HG03460 (cell line): ENCODE measurements at regions not wholly inside any gene's neighbourhood (a gene's known extent, or its start where the extent isn't known, plus 50 kb on each side); places are given as distances from the start of the nearest gene placed in this dataset.
"Not testable (repeated sequence)": the region's sequence is repeated elsewhere in the genome, so short reads cannot be mapped to it uniquely, and the experiment has no call there.

Experiments used
- ATAC-seq: cut with Tn5 transposase; IDR thresholded peaks from one replicate; pipeline ENCODE4 v1.9.1; 2021; ENCODE audit not compliant: unreplicated experiment

DNA sequence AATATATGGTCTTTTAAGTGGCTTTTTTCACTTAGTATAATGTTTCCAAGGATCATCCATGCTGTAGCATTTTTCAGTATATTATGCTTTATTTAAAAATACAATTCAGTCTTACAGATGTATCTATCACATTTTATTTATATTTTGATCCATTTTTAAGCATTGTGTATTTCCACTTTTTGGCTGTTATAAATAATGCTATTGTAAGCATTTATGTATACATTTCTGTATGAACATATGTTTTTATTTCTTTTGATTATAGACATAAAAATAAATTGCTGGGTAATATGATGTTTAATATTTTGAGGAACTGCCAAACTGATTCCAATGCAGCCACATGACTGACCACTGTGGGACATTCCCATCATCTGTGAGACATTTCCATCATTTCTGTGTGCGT is 1662.0 kb downstream of the REEP3 start:
- no peak for ATAC-seq

DNA sequence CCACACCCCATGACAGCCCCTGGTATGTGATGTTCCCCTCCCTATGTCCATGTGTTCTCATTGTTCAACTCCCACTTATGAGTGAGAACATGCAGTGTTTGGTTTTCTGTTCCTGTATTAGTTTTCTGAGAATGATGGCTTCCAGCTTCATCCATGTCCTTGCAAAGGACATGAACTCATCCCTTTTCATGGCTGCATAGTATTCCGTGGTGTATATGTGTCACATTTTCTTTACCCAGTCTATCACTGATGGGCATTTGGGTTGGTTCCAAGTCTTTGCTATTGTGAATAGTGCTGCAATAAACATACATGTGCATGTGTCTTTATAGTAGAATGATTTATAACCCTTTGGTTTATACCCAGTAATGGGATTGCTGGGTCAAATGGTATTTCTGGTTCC is 1665.5 kb downstream of the REEP3 start:
- not testable (repeated sequence) for ATAC-seq

DNA sequence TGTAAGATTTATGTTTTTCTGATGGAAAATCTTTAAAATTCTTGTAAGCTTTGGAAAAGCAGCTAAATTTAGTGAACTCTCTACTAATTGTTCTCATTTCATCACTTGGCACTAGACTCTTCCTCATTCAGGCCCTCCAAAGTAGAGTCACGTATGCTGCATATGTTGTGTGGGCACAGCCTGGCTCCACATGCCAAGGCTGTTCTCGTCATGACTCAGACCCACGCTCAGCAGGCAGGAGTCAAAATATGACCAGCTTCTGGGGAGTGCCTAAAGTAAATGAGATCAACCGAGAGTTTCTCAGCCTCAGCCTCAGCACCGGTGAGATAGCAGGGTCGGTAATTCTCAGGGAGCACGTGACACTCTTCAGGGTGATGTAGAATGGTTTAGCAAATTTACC is 1672.9 kb downstream of the REEP3 start:
- no peak for ATAC-seq

DNA sequence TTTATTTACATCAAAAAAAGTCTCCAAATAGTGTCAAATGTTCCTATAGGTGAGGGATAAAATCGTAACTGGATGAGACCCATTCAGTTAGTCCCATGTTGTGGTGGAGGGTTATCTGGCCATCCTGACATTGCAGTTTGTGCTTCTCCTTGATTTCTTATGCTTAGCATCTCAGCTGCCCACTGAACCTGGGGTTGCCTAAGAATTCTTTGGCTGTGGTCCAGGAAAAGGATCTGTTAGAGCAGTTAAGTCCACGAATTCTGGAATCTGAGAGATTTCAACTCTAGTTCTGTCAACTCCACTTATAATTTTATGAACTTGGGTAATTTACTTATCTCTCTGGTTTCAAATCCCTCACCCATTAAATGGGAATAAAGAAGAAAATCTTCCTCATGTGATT is 1673.4 kb downstream of the REEP3 start:
- no peak for ATAC-seq

DNA sequence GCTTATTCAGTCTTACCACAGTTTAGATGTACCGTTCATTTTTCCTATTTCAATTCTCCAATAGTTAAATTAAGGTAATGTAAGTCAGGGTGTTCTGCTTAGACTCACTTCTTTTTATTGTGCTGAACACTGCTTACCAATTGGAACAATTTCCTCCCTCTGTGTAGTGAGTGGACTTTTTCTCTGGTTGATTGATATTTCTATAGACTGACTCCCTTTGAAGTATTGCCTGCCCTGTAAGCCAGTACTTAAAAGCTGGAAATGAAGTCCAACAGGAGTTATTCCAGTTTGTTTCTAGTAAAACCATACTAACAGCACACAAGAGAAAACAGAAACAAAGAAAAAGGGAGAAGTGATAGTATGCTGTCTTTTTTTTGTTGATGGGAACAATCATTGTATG is 1674.9 kb downstream of the REEP3 start:
- no peak for ATAC-seq

DNA sequence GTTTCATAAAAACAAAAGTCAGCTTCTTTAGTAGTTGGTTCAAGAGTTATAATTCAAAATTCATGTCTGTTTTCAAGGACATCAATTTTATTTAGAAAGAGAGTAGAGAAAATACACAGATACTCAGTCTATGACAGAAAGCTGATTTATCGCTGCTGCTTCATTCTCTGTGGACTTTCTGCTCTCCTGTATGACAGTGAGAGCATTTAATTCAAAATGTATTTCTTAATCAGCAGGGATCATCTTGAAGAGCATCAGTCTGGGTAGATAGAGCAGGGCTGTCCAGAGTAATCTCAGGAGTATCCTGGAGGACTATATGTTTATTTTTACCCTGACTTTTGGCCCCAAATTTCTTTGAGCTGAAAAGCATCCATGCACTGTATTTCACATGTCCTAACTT is 1676.7 kb downstream of the REEP3 start:
- ATAC-seq = no peak

DNA sequence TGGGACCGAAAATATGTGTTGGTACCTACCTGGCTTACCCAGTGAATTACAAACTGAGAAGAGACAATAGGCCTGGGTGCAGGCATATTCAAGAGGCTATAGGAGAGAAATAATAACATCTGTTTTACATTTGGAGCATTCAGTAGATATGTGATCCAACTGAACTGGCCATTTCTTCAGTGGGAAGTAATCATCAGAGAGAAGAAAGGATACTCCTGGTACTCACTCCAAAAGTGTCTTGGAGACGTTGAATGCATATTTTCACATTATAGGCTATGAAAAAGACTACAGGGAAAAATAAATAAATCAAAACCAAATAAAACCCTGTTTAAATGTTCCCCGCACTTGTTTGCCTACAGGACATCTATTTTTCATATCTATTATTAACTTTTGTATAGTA is 1680.3 kb downstream of the REEP3 start:
- ATAC-seq = no peak

DNA sequence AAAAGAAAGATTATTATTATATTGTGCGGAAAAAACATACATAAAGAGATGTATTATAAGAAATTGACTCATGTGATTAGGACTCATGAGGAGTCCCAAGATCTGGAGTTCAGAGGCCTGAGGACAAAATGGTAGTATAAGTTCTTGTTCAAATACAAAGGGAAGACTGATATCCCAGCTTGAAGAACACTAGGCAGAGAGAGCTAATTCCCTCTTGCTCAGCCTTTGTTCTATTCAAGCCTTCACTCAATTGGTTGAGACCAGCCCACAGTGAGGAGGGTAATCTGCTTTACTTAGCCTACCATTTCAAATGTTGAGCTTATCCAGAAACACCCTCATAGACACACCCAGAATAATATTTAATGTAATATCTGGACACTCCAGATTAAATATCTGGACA is 1683.8 kb downstream of the REEP3 start:
- no peak for ATAC-seq

DNA sequence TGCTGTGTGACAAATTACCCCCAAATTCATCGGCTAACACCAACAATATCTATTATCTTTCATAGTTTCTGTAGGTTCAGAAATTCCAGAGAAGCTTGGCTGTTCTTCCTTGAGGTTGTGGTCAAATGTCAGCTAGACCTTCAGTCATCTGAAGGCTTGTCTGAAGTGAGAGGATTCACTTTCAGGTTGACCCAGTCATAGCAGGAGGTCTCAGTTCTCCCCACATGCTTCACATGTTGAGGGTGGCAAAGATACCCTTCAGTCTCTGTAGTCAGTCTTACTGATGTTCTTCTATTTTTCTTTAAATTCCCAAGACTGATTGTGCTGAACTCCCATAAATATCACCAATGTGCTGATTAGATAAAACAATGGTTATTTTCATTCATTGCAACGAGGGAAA is 1692.0 kb downstream of the REEP3 start:
- ATAC-seq = no peak

DNA sequence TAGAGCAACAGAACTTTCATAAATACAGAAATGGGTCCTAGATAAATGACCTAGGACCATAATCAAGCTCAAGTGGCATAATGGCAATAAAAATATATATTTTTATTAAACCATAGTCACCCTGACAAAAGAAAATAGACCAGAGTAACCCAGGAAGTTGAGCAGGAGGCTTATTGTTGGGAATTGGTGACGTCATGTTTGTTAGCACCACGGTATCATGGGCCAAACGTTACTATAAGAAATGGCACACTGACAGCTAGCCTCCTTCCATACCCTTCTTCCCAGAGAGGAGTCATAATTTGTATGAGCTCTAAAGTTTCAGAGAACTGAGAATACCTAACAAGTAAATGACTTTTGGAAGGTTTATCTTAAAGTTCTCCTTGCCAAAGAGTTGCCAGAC is 1698.2 kb downstream of the REEP3 start:
- ATAC-seq = no peak

DNA sequence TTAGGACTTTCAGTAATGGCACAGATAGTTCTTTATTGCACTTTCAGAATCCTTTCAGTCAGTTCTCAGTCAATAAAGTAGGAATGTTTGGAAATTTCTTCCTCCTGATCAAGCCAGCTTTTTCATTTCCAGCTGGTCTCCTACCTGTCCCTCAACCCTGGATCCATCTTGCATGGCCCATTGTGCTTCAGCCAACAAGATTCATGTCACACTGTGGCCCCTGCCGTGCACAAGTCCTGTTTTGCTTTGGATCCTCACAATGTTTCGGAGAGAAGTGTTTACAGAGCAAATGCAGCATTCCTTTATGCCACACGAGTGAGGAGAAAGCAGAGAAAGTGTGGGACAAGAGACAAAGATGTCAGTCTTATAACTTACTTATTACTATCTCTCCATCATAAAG is 1694.7 kb upstream of the LRRTM3 start:
- no peak for ATAC-seq

DNA sequence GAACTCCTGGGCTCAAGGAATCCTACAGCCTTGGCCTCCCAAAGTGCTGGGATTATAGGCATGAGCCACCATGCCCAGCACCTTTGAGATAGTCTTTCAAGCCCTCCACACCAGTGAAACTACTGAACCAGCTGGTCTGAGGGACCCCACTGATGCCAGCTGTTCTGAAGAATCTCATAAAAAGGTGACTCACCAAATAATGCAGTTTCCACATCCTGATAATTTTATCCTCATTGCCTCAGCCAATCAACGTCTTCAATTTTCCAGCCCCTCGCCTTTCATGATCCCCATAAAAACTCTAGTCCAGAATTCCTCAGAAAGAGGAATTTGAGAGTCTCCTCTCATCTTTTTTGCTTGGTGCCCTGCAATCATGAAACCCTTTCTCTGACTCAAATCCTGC is 1691.6 kb upstream of the LRRTM3 start:
- ATAC-seq = no peak

DNA sequence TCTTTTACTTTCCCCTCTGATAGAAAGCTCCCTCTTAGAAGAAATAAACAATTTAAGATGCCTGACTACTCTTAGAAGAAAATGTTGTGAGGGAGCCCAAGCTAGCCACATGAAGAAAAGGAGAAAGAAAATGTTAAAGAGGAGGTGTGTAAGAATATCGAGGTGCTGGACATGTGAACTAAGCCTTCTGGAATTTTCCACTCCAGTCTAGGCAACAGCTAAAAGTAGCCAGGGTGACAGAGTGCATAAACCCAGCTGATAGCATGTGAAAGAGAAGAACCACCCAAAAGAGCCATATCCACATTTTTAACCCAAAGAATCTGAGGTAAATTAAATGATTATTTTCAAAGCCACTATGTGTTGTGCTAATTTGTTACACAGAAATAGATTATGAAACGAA is 1690.6 kb upstream of the LRRTM3 start:
- ATAC-seq = no peak

DNA sequence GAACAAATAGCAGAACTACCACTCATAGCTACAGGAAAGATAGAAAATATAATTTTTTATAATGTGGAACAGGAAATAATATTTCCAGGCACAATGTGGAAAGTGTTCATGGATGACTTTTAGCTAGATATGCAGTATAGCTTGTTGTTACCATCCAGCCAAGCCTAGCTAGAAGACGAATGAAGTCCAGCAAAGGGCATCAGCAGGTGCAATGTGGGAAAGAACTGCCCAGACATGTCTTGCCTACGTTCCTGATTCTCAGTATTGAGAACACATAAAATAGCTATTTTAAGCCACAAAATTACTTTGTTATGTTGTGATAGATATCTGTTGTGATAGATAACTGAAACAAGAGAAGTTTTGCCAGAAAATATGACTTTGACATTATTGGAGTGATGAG is 1690.0 kb upstream of the LRRTM3 start:
- no peak for ATAC-seq

DNA sequence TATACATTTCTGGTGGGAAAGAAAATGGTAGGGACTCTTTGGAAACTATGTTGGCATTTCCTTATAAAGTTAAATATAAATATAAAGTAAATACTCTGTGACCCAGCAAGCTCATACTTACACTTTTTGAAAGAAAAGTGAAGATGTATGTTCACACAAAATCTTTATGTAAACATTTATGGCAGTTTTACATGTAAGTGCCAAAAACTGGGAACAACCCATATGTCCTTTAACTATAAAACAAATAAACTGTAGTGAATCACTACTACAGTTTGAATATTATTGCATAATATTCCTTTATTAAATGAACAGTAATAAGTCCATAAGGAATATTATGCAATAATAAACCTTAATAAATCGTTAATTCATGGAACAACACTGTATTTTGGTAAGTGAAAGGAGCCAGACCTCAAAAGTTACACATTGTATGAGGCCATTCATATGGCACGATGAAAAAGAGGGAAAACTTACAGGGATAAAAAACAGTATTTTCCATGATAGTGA is 1660.3 kb upstream of the LRRTM3 start:
- no peak for ATAC-seq

DNA sequence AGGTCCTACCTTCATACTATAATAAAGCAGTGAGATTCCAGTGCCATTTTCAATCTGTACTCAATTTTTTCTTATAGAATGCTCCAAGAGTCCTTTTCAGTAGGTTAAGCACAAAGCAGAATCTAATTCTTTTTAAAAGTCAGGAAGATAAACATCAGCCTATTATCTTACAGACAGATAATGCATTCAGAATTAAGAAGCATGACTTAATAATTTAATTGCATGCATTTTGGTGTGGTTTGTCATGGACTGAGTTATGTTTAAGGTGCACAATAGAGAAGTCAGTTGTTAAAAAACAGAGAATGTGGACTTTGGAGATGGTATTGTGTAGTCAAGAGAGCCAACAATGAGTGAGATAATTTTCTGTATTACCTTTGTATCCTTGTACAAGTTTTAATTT is 1656.3 kb upstream of the LRRTM3 start:
- not testable (repeated sequence) for ATAC-seq

DNA sequence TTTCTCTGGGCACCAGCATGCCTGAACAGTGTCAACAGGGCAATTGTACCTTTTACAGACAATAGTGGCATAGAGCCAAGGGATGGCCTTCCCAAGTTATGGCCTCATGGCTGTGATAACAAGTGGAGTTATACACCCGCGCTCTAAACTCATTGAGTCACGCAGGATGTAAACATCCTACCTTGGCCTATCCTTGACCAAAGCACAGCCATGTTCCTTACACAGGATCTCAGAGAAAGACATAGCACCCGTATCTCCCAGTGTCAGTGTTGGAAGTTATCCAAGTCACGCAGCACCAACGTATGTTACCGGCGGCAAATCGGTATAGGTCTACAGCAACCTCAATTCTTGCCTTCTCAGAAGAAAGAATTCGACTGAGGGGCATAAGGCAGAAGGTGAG is 1654.9 kb upstream of the LRRTM3 start:
- ATAC-seq = no peak

DNA sequence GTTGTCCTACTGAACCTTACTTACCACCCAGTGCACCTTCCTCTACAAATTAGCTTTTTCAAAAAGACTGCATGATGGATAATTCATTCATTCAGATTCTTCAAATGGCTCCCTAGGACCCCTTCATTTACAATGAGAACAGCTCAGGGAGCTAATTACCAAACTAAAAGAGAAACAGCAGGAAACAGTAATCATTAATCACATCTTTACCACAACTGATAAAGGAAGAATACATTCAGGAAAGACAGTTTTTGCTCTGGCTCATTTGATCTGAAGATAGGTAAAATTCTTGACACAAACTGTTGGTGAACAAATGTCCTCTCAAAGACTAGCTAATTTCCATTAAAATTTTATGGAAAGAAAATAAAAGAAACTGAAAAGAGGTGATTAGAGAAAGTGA is 1652.7 kb upstream of the LRRTM3 start:
- no peak for ATAC-seq

DNA sequence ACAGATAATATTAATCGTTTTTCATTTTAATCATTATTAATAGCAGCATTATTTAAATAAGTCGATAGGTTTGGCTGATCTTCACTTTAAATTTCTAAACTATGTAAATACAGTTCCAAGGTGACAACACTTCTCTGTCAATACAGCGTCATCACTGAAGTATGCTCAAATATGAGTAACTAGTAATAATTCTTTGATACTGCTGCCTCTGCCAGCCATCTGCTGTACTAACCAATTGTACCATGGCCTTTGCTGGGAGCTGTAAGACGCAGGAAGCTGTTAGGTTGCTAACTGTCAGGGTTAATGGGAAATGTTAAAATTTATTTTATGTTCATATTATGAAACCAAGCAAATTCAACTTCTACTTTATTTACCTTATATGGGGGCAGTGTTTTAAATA is 1650.5 kb upstream of the LRRTM3 start:
- ATAC-seq = no peak

DNA sequence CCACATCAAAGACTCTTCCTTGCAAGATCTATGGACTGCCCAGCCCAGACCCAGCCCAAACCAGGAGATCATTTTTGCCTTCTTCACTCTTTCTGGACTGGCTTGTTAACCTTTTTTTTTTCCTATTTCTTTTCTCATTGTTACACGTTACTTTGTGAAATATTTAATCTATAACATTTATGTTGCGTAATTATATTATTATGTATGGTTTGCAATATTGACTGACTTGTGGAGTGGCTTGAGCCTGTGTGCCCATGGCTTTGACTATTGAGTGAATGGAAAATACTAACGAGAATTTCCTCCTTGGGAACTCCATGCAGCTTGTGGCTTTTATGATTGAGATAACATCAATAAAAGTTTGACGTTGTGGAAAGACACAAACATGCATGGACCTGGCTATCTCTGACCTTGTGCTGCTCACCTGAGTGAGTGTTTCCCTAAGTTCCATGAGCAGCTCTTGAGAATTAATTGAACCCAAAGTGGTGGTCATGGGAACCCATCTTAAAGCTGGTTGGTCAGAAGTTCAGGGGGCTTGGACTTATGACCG is 1641.3 kb upstream of the LRRTM3 start:
- ATAC-seq = no peak

DNA sequence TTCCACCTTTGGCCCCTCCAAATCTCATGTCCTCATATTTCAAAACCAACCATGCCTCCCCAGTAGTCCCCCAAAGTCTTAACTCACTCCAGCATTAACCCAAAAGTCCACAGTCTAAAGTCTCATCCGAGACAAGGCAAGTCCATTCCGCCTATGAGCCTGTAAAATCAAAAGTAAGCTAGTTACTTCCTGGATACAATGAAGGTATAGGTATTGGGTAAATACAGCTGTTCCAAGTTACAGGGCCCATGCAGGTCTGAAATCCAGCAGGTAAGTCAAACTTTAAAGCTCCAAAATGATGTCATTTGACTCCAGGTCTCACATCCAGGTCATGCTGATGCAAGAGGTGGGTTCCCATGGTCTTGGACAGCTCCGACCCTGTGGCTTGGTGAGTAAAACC is 1640.1 kb upstream of the LRRTM3 start:
- ATAC-seq = not testable (repeated sequence)

DNA sequence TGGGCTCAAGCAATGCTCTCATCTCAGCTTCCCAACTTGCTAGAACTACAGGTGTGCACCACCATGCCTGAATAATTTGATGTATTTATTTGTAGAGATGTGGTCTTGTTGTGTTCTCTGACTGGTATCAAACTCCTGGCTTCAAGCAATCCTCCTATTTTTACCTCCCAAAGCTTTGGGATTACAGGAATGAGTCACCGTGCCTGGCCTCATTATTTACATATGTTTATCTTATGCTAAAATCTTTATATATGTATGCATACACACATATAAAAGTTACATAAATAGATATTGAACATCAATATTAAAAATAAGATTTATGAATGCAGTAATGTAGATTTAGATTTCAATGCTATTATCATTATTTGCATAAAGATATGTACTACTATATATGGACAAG is 1634.5 kb upstream of the LRRTM3 start:
- ATAC-seq = no peak

DNA sequence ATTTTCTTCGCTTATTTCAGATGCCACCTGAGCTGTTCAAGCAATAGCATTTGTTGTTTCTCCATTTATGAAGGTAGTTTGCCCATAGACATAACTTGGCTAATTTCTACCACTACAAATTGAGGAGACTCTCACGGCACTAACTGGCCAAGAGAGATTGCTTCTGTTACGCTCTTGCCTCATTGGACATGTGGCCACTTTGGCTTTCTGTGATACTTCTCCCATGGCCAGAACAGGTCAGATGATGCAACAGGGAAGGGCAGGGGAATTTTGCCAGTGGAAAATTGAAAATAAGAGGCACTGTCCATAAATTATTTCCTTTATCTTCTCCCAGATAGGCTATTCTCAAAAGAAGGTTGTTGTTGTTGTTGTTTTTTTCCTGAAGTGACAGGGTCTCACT is 1633.3 kb upstream of the LRRTM3 start:
- ATAC-seq = no peak

DNA sequence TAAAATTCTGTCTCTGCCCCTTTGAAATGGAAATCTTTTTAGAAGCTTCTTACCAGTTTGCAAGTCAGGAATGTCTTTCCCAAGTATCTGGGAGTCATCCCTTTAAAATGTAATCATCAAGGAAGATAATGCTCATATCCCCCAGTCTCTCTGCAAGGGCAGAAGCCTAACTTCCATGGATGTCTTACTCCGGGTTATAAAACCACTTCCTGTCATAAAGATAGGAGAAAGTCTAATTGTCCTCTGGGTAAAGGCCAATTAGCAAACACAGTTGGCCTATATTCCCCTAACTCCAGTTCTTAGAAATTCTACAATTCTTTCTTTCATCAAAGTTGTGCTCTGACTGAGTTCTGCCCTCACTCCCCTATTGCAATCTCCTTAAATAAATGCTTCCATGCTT is 1631.5 kb upstream of the LRRTM3 start:
- ATAC-seq = no peak
